NCI-H2171 (cell line): ENCODE measurements at regions not wholly inside any gene's neighbourhood (a gene's known extent, or its start where the extent isn't known, plus 50 kb on each side); places are given as distances from the start of the nearest gene placed in this dataset.
"Not testable (repeated sequence)": the region's sequence is repeated elsewhere in the genome, so short reads cannot be mapped to it uniquely, and the experiment has no call there.

ENCODE experiments used
- DNase-seq: peaks from one replicate; lab custom pipeline; 2025; lab: John Stamatoyannopoulos, UW

DNA sequence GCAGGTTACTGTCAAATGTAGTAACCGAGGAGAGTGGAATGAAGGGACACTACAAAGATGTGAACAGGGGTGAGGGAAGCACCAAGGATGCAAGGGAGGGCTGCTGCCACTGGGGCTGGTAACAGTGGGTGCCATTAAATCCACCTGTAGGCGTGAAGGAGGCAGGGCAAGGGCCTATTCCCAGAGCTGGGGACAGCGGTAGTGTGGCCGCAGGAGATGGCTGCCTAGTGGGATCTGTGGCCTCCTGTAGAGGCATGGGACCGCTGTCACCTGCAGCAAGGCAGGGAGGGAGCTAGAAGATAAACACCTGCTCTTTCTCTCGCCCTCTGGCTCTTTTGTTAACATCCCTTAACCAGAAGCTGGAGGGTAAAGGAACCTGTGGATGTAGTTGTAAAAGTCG is 80.5 kb upstream of the CNIH3 start:
- no peak for DNase-seq

GRCh38 chr1:224539971-224540370 is 76.1 kb upstream of the CNIH3 start:
- no peak for DNase-seq

DNA sequence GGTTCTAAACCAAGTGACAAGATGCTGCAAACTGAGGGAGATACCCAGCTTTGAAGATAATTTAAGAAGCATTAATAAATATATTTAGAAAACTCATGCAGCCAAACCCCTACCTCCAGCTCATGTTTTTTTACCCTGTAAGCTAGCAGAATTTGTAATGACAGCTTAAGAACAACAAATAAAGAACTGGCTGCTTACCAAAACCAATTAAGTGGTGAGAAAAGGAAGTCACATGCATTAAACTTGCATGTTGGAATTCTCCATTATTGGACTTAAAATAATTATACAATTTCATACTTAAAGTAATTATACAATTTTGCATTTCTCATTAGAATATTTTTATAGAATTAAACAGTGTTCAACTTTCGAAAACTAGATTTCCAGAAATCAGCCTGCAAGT is 75.6 kb upstream of the CNIH3 start:
- no peak for DNase-seq

- no peak for DNase-seq
Measured at GRCh38 chr1:224541072-224541790, 74.9 kb upstream of the CNIH3 start.

DNA sequence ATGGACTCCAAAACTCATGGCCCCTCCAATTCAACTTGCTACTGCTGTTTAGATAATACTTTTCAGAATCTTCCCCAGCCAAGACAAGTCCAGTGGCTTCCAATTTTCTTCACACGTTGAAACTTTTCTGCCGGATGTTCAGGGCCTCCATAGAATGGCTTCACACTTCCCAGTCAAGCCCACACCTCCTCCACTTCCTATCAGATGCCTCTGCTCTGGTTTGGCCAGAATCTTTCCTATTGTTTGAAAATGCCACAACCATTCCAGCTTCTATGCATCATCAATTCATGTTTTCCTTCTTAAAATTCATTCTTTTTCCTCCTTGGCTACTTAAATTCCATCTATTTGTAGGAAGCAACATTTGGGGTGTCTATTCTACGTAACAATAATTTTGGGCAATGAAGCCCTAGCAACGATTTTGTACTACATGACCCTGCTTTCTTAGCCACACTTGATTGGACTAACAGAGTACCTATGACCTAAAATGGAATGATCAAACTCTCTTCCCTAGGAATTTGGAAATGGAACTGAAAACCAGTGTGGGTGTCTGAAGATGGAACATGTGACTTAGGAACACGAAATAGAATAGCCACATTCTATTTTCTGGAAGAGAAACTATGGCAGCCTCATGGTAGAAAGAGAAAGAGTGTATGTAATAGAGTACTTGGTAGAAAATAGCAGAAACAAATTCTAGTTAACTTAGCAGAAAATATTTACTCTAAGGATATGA is 74.1 kb upstream of the CNIH3 start:
- no peak for DNase-seq

DNA sequence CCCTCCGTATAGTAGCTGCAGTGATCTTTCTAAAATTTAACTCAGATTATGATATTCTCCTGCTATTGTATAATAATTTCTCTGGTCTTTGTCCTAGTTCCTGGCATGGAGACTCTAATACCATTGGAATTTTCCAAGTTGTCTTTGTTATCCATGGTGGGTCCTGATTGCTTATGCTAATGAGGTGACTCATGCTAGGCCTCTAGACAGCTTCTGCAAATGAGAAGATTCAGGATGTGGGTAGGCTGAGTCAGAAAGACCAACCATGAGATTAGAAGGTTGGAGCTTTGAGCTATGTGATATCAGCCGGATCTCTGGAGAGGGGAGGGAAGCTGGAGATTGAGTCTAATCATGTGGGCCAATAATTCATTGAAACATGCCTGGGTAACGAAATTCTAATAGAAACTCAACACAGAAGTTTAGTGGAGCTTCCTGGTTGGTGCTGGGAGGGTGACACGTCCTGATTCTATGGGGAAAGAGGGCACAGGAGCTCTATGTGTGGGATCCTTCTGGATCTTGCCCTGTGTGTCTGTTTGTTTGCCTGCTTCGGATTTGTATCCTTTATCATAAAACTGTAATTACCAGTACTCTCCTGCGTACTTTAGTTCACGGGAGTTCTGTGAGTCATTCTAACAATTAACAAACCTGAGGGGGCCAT is 73.2 kb upstream of the CNIH3 start:
- no peak for DNase-seq

DNA sequence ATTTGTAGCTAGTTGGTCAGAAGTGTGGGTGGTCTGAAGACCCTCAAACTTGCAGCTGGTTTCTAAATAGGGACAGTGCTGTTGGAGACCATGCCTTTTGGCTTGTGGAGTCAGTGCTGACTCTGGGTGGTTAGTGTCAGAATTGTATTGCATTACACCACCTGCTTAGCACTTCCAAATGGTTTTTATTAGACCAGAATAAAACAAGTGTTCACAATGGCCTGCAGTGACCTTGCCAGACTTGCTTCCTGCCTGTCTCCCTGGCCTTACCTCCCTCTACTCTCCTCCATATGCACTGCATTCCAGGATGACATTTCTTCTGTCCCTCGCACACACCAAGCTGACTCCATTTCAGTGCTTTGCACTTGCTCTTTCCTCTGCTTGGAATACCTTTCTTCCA is 72.7 kb upstream of the CNIH3 start:
- no peak for DNase-seq

- no peak for DNase-seq
Measured at GRCh38 chr1:224544346-224545110, 71.6 kb upstream of the CNIH3 start.

DNA sequence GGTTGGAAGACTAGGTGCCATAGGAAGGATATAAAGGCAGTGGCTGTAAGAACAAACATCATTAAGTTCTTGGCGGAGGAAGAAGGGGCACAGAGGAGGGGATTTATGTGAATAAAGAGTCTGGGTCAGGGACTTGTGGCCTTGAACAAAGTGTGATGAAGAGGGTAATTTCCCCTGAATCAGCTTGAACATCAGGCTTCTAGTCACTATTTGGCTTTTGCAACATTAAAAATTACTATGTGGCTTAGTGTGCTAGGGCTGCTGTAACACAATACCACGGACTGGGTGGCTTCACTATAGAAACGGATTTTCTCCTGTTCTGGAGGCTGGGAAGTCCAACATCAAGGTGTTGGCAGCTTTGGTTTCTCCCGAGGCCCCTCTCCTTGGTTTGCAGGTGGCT is 70.5 kb upstream of the CNIH3 start:
- no peak for DNase-seq

- DNase-seq = no peak
Measured at GRCh38 chr1:224548676-224549075, 67.4 kb upstream of the CNIH3 start.

DNA sequence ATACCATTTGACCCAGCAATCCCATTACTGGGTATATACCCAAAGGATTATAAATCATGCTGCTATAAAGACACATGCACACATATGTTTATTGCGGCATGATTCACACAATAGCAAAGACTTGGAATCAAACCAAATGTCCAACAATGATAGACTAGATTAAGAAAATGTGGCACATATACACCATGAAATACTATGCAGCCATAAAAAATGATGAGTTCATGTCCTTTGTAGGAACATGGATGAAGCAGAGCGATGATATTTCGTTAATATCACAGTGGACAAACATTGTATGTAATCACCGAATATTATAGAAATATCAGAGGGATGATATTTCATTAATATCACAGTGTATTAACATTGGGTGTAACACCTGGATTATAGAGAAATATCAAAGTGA is 64.9 kb upstream of the CNIH3 start:
- DNase-seq = not testable (repeated sequence)

GRCh38 chr1:224554056-224554455 is 62.1 kb upstream of the CNIH3 start:
- no peak for DNase-seq

GRCh38 chr1:224554620-224555259 is 61.4 kb upstream of the CNIH3 start:
- DNase-seq = no peak

- no peak for DNase-seq
Measured at GRCh38 chr1:224558904-224559303, 57.2 kb upstream of the CNIH3 start.

GRCh38 chr1:224559981-224560728 is 56.0 kb upstream of the CNIH3 start:
- DNase-seq = no peak

- not testable (repeated sequence) for DNase-seq
Measured at GRCh38 chr1:224562881-224563280, 53.2 kb upstream of the CNIH3 start.

GRCh38 chr1:224563666-224564065 is 52.5 kb upstream of the CNIH3 start:
- peak; percentile 55 for DNase-seq

DNA sequence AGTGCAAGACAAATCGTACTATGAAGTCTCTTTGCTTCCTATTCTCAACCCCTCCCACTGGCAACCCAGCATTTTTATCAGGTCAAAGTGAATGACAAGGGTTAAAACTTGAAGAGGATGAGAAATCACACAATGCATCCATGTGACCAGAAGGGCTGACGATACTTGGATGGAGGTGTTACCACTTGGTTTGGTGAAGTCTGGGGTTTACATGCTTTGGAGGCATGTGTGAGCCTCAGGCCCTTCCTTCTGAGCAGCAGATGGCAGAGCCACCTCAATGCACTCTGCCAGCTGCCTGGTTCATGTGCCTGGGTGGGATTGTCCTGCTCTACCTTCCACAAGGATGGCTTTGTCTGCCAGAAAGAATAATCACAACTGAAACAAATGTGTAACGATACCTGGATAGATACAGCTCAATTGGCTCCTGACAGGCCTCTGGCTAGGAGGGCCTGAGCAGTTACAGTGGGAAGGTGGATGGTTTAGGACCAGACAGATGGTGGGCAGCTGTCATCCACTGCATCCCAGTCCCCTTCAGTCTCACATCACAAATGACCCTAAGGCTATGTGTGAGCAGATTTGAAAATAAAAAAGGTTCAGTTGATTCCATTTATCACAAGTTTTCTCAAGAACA is 51.5 kb upstream of the CNIH3 start:
- peak; percentile 39 for DNase-seq

DNA sequence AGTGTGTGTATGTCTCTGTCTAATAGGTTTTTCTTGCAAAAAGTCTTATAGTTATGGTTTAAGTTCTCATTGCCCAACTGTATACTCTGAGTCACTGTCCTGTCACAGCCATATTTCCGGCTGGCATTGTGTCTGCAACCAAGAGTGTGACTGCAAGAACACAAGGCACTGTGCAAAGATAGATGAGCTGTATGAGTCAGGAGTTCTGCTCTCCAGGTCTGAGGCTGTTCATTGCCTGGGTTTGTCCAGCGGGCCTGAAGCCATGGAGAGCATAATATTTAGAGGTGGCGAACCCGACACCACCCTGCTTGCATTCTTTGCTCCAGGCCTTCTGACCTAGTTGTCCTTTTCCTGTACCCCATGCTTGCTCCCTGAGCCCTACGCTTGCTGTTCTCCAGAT is 50.9 kb upstream of the CNIH3 start:
- no peak for DNase-seq

GRCh38 chr1:224565611-224566406 is 50.3 kb upstream of the CNIH3 start:
- DNase-seq = no peak
